ENCODE measurements at regions not wholly inside any gene's neighbourhood (a gene's known extent, or its start where the extent isn't known, plus 50 kb on each side); places are given as distances from the start of the nearest gene placed in this dataset.

- Histone ChIP-seq H2AFZ (replicated peaks) (no peak overlapping the region), H3K27me3 (no peaks in the 10 kb centered on the region), H3F3A (ENCODE audit: low read depth) (no peaks in the 10 kb centered on the region), H3K4me3 (no peak overlapping the region), H3K79me2 (ENCODE audit: low read depth) (no peaks in the 10 kb centered on the region), H3K4me1 (no peaks in the 10 kb centered on the region), H3K4me2 (no peak overlapping the region), H3K27ac (no peak overlapping the region), H3K9ac (no peak overlapping the region), H3K9me3 (ENCODE audit: low read depth) (no peaks in the 10 kb centered on the region), H4K20me1 (ENCODE audit: low read depth) (no peaks in the 10 kb centered on the region), H3K36me3 (no peaks in the 10 kb centered on the region)
- Mint-ChIP-seq H3K36me3 (no peaks in the 10 kb centered on the region), H3K4me1 (no peaks in the 10 kb centered on the region), H3K27me3 (ENCODE audit: insufficient read depth, low read depth) (peaks cover 2% of the 10 kb centered on the region), H3K4me3 (no peak overlapping the region), H3K27ac (no peak overlapping the region), H3K9me3 (peaks cover 3% of the 10 kb centered on the region)
- TF ChIP-seq EZH2phosphoT487 (IDR thresholded peaks at IDR 0.05) (no peak), CTCF (IDR thresholded peaks at IDR 0.05) (no peak), EZH2 (IDR thresholded peaks at IDR 0.05) (no peak)
- no peak for DNase-seq (ENCODE audit: low spot score)
Observed at GRCh38 chr17:73936908-73937627, 266.4 kb upstream of the RPL38 start.

GRCh38 chr17:73938706-73939105 lies 264.8 kb upstream of the RPL38 start:
- Mint-ChIP-seq H3K9me3 (peaks cover 3% of the 10 kb centered on the region), H3K4me3 (no peak overlapping the region), H3K27ac (no peak overlapping the region), H3K27me3 (ENCODE audit: insufficient read depth, low read depth) (peaks cover 2% of the 10 kb centered on the region), H3K4me1 (no peaks in the 10 kb centered on the region), H3K36me3 (no peaks in the 10 kb centered on the region)
- Histone ChIP-seq H3K27me3 (no peaks in the 10 kb centered on the region), H3K27ac (no peak overlapping the region), H3F3A (ENCODE audit: low read depth) (no peaks in the 10 kb centered on the region), H3K4me1 (no peaks in the 10 kb centered on the region), H3K36me3 (no peaks in the 10 kb centered on the region), H2AFZ (replicated peaks) (no peak overlapping the region), H3K79me2 (ENCODE audit: low read depth) (no peaks in the 10 kb centered on the region), H4K20me1 (ENCODE audit: low read depth) (no peaks in the 10 kb centered on the region), H3K9me3 (ENCODE audit: low read depth) (no peaks in the 10 kb centered on the region), H3K9ac (no peak overlapping the region), H3K4me3 (no peak overlapping the region), H3K4me2 (no peak overlapping the region)
- no peak for TF ChIP-seq EZH2 (IDR thresholded peaks at IDR 0.05)
- TF ChIP-seq EZH2phosphoT487 (IDR thresholded peaks at IDR 0.05), result no peak
- no peak for TF ChIP-seq CTCF (IDR thresholded peaks at IDR 0.05)
- no peak for DNase-seq (ENCODE audit: low spot score)

GRCh38 chr17:73939806-73940205 lies 263.7 kb upstream of the RPL38 start:
- peaks cover 4% of the 10 kb centered on the region for H3K4me1 Mint-ChIP-seq
- no peaks in the 10 kb centered on the region for H3K36me3 Mint-ChIP-seq
- Histone ChIP-seq H3K36me3 (no peaks in the 10 kb centered on the region), H2AFZ (replicated peaks) (no peak overlapping the region), H3K27ac (no peak overlapping the region), H3K4me1 (no peaks in the 10 kb centered on the region), H3F3A (ENCODE audit: low read depth) (no peaks in the 10 kb centered on the region), H3K27me3 (no peaks in the 10 kb centered on the region), H3K4me2 (no peak overlapping the region), H3K4me3 (no peak overlapping the region), H3K9me3 (ENCODE audit: low read depth) (no peaks in the 10 kb centered on the region), H3K79me2 (ENCODE audit: low read depth) (no peaks in the 10 kb centered on the region), H4K20me1 (ENCODE audit: low read depth) (no peaks in the 10 kb centered on the region), H3K9ac (no peak overlapping the region)
- peaks cover 2% of the 10 kb centered on the region for H3K27me3 Mint-ChIP-seq (ENCODE audit: insufficient read depth, low read depth)
- no peak for DNase-seq (ENCODE audit: low spot score)
- no peak for TF ChIP-seq CTCF (IDR thresholded peaks at IDR 0.05)
- TF ChIP-seq EZH2phosphoT487 (IDR thresholded peaks at IDR 0.05), result no peak
- TF ChIP-seq EZH2 (IDR thresholded peaks at IDR 0.05), result no peak
- H3K4me3 Mint-ChIP-seq, result no peak overlapping the region
- H3K9me3 Mint-ChIP-seq, result peaks cover 3% of the 10 kb centered on the region
- no peak overlapping the region for H3K27ac Mint-ChIP-seq

Measured in neural progenitor cell (in vitro differentiated cells).